Lung (tissue), 12 donors: ENCODE measurements at regions not wholly inside any gene's neighbourhood (a gene's known extent, or its start where the extent isn't known, plus 50 kb on each side); places are given as distances from the start of the nearest gene placed in this dataset. TPM values are rescaled to one million over a fixed set of nuclear protein-coding genes. Genes with fewer than 3 reads are reported as not detected.

Source experiments
- ATAC-seq: fragments of 200-7000 bp; cut with Tn5 transposase; one replicate; pipeline ENCODE4 v1.9.1; 2020; ENCODE audit warnings: moderate number of reproducible peaks; ENCODE audit not compliant: insufficient read depth, low FRiP score
- DNase-seq, 3 donors: peaks; one replicate each; pipeline ENCODE4 v3.0.0-alpha.2; 2013 to 2017
- H3K27ac ChIP-seq, 2 donors: one replicate each; pipeline ENCODE4 v1.5.1; 2013; ENCODE audit warnings: mild to moderate bottlenecking in 2 of 2, moderate library complexity in 2 of 2, control low read depth in 1 of 2, inconsistent platforms in 1 of 2, low read depth in 1 of 2, low read length in 1 of 2
- H3K27me3 ChIP-seq, 3 donors: one replicate each; pipeline ENCODE4 v1.5.1; 2013; ENCODE audit warnings: low read length in 2 of 3; ENCODE audit not compliant: control insufficient read depth in 3 of 3, insufficient read depth in 3 of 3
- H3K36me3 ChIP-seq, 4 donors: one replicate each; pipeline ENCODE4 v1.5.1; 2013; ENCODE audit warnings: low read length in 4 of 4, mild to moderate bottlenecking in 1 of 4, moderate library complexity in 1 of 4; ENCODE audit not compliant: control insufficient read depth in 4 of 4, insufficient read depth in 4 of 4
- H3K4me1 ChIP-seq, 5 donors: one replicate each; pipeline ENCODE4 v1.5.1; 2013; ENCODE audit warnings: low read length in 5 of 5, mild to moderate bottlenecking in 2 of 5, moderate library complexity in 1 of 5; ENCODE audit not compliant: control insufficient read depth in 5 of 5, insufficient read depth in 5 of 5
- H3K4me3 ChIP-seq: one replicate; pipeline ENCODE4 v1.5.1; 2013; ENCODE audit warnings: mild to moderate bottlenecking, control low read depth, moderate library complexity
- H3K9ac ChIP-seq, 2 donors: one replicate each; pipeline ENCODE4 v1.5.1; 2013; ENCODE audit warnings: low read length in 2 of 2, control low read depth in 1 of 2; ENCODE audit not compliant: insufficient read depth in 1 of 2
- H3K9me3 ChIP-seq, 4 donors: one replicate each; pipeline ENCODE4 v1.5.1; 2013; ENCODE audit warnings: low read length in 3 of 4, mild to moderate bottlenecking in 1 of 4, moderate library complexity in 1 of 4; ENCODE audit not compliant: control insufficient read depth in 4 of 4, insufficient read depth in 3 of 4
- CTCF ChIP-seq: IDR thresholded peaks from 2 replicates; pipeline ENCODE4 v1.5.1; 2012; ENCODE audit warnings: mild to moderate bottlenecking; ENCODE audit errors: control extremely low read depth, extremely low read depth
- whole genome bisulfite sequencing, 2 donors: extraction: QIAGEN DNeasy Blood & Tissue Kit; methylation state at CpG; one replicate each; pipeline ENCODE4 v1.1.7; 2013; 5-methylcytosine and 5-hydroxymethylcytosine counted together
- small RNA-seq: library from RNA; depleted of rRNA; stranded (forward); fragments of <200 nt; gene quantifications from one replicate; pipeline ENCODE3, GENCODE V24; 2014; ENCODE audit warnings: low replicate concordance
- donor health status: control.
- donor health status: control.
- donor health status: Bipolar disorder and iron deficiency.
- donor health status: healthy.
- donor health status: DM: yes; HTN: yes; CAD: no.

GRCh38 chr11:112911124-112911523 lies 50.1 kb upstream of the NCAM1 start:
- WGBS, 2 donors: 90 to 96% methylated on average over 1 of the region's 1 CpG
- ATAC-seq: no peak

More at GRCh38 chr11:112911124-112911523, 50.1 kb upstream of the NCAM1 start:
- no peak overlapping the region for H3K4me3 ChIP-seq
- H3K9ac ChIP-seq: no peak overlapping the region
- H3K4me1 ChIP-seq: peaks cover 0 to 8% (median 0%) of the 10 kb centered on the region in 5 donors
- TF ChIP-seq CTCF: no peak
- DNase-seq: no peak
- H3K27ac ChIP-seq: no peak overlapping the region
- peaks cover 0 to 4% (median 2%) of the 10 kb centered on the region in 3 donors for H3K27me3 ChIP-seq
- no peaks in the 10 kb centered on the region for H3K36me3 ChIP-seq
- no peaks in the 10 kb centered on the region for H3K9me3 ChIP-seq

Small RNA genes in the stretch of these regions (small RNA-seq; reads per million reads assigned to genes)
- not detected for gene RF00477
- not detected for gene RNU6-44P
